NT2/D1 (cell line): ENCODE measurements at regions not wholly inside any gene's neighbourhood (a gene's known extent, or its start where the extent isn't known, plus 50 kb on each side); places are given as distances from the start of the nearest gene placed in this dataset.

Experiments
- SUZ12 ChIP-seq: IDR thresholded peaks from 2 replicates; pipeline ENCODE4 v1.6.1; 2011; ENCODE audit not compliant: insufficient read length, insufficient read depth; ENCODE audit errors: extremely low read depth
- ZNF274 ChIP-seq: IDR thresholded peaks from 2 replicates; pipeline ENCODE4 v1.6.1; 2011; ENCODE audit warnings: mild to moderate bottlenecking, low read depth, low read length

DNA sequence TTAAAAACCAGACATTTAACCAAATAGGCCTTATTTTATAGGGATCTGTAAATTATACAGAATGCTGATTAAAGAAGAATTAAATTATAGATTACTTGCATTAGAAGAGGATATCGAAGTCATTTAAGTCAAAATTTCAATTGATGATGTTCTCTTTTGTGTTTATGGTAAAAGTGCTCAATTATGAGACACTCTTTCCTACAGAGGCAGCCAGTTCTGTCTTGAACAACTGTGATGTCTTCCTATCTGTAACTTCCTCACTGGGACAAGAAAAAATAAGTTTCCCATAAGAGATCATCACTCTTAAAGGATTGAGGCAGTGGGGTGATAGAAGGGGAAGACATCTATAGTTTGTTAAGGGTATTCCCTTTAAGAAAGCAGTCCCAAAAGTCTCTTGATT lies 613.5 kb downstream of the INSC start:
- TF ChIP-seq SUZ12 (no peak), ZNF274 (no peak)
